GM10266 (cell line): ENCODE measurements at regions not wholly inside any gene's neighbourhood (a gene's known extent, or its start where the extent isn't known, plus 50 kb on each side); places are given as distances from the start of the nearest gene placed in this dataset.

Experiments
- DNase-seq: peaks from one replicate; pipeline ENCODE4 v3.0.0; 2012; ENCODE audit errors: extremely low spot score
- TF ChIP-seq, protein P1 (sequence below): IDR thresholded peaks from 2 replicates; pipeline ENCODE4 v1.5.1; 2012; ENCODE audit warnings: mild to moderate bottlenecking, low read depth; ENCODE audit not compliant: control insufficient read depth, insufficient read depth; ENCODE audit errors: missing control alignments

DNA sequence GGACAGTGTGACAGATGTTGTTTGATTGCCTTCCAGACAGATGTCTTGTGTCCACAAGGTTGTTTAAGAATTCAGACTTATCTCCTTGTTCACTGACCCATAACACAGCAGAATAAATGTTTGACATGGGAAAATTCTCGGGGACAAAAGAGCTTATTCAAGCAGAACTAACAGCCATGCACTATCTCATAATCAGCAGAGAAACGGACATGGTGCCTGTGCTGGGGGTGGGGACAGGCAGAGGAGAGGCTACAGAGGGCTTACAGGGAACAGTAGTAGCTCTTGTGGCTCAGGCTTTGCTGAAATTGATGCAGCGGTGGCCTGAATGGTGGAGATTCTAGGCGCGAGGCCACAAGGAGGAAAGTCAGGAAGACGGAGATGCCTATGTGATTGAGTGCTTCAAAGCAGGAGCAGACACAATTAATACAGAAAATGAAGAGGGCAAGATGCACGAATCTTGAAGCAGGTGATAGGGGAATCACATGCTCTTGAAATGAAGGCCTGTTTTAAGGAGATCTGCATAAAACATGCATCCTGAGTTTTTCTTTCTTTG lies 62.0 kb upstream of the CAB39 start:
- no peak for DNase-seq
- TF ChIP-seq, protein P1, sequence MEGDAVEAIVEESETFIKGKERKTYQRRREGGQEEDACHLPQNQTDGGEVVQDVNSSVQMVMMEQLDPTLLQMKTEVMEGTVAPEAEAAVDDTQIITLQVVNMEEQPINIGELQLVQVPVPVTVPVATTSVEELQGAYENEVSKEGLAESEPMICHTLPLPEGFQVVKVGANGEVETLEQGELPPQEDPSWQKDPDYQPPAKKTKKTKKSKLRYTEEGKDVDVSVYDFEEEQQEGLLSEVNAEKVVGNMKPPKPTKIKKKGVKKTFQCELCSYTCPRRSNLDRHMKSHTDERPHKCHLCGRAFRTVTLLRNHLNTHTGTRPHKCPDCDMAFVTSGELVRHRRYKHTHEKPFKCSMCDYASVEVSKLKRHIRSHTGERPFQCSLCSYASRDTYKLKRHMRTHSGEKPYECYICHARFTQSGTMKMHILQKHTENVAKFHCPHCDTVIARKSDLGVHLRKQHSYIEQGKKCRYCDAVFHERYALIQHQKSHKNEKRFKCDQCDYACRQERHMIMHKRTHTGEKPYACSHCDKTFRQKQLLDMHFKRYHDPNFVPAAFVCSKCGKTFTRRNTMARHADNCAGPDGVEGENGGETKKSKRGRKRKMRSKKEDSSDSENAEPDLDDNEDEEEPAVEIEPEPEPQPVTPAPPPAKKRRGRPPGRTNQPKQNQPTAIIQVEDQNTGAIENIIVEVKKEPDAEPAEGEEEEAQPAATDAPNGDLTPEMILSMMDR = no peak

DNA sequence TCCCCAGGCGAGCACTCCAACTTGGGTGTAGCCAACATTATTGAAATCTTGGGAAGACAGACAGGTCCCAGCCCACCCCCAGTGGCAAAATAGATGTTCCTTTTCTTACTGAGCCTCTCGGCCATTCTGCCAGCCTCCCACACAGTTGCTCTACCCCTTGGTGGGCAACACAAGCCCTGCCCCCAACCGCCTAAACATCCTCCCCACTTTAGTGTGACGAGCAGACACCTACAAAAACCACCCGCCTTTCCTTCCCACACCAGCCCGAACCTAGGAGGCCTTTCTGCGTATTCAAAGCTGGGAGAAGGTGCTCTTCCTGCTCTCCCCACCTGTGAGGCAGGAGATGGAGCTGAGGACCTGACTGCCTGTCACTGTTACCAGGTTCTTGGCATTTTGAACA lies 58.6 kb upstream of the CAB39 start:
- TF ChIP-seq, protein P1 = no peak
- no peak for DNase-seq

DNA sequence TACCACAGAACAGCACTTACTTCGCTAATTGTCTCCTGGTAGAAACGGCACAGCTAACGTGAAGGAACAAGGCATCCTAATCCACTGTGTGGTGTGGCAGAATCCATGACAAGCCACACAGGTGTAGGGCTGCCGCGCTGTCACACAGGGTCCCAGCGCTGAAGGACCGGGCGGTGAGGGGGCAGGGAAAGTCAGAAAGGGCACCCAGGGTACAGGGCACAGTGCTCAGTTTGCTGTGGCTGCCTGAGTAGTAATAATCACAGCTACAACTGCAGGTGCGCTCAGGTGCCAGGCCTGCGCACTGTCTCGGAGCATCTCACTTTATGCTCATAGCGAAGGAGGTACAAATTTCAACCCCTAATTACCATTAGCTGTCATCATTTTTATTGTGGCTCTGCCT lies 55.2 kb upstream of the CAB39 start:
- TF ChIP-seq, protein P1 = no peak
- no peak for DNase-seq

DNA sequence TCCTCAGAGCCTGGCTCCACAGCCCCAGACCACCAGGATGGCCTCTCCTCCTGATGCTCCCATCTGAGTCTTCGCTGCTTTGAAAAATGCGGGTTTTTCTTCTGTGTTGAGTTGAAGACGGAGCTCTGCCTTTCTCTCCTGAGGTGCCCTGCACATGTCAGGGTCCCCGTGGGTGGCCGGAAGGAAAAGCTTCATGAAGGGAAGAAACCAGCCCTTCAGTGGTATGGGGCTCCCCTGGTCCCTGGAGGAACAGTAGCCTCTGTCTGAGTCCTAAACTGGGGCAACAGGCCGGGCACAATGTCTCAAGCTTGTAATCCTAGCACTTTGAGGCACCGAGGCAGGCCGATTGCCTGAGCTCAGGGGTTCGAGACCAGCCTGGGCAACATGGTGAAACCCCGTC lies 54.7 kb upstream of the CAB39 start:
- TF ChIP-seq, protein P1 = no peak
- no peak for DNase-seq

DNA sequence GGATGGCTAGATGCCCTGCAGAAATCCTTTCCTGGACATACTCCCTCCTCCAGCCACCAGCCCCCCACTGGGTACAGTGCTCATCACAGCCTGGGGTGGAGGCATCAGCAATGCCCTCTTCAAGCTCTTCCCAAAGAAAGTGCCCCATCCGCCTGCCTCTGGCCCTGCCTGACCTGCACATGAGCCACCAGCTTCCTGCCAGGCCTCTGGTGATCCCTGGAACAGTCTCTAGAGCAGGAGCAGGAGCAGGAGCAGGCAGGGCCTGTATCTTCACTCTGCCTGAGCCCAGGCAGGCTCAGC lies 54.1 kb upstream of the CAB39 start:
- DNase-seq = no peak
- TF ChIP-seq, protein P1 = no peak

DNA sequence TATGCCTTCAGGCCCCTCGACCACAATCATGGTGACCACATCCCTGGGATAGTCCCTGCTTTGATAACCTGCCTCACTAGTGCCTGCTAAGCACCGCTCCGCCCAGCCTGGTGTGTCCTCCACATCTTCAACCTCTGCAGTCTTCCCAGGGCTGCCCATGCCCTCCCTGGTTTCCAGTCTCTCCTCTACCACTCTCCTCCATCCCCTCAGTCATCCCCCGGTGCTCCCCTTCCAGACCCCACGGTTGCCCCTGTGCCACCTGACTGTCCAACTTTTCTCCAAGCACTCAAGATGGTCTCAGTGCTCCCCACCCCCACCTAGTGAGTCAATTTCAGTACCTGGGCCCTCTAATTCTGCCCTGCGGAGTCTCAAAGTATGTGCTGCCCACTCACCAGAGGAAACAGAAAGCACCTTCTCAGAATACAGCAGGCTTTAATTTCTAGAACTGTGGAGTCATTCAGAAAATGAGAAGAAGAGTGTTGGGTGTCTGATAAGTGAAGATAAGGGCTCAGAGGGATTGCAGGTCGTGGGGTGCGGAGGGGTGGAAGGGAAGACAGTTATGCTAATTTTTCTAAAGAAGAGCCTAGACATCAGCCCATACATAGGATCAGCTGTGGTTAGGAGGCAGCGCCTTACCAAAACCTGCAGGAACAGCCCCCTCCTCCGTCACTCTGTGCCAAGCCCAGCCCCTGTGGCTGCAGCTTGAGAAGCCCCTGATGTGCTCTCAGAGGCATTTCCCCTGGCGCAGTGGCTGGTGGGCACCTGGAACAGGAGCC lies 53.6 kb upstream of the CAB39 start:
- DNase-seq = peak; percentile 56

DNA sequence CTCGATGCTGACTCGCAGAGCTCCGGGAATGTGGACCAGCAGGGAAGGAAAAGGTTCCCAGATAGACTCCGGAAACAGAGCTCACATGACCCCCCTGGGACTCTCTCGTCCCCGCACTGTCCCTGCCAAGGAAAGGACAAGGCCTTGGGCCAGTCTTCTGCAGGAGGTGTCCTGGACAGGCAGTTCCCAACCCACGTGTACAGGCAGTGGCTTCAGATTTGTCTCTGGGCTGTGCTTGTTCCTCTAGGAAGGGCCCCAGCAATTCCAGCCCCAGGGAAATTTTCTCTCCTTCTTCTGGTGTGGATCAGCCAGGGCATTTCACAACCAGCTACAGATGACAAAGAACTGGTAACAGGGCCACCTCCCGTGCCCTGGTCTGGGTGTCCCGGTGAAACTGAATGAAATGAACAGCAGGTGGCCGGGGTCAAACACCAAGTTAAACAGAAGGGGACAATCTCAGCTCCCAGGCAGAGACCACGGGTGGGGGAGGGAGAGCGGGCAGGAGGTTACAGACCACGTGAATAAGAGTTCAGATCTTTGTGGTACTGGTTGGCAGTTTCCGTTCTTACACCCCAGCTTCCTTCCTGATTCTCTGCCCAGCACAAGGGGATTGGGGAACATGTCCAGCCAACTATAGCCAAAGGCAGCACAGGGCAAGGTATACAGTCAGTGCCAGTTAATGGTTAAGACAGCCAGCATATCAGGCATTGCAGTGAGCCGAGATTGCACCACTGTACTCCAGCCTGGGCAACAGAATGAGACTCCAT lies 52.2 kb upstream of the CAB39 start:
- TF ChIP-seq, protein P1 = no peak
- no peak for DNase-seq

More for the DNA sequence above, 53.6 kb upstream of the CAB39 start:
- TF ChIP-seq, protein P1 = no peak
